WTC11 (cell line): ENCODE measurements at regions not wholly inside any gene's neighbourhood (a gene's known extent, or its start where the extent isn't known, plus 50 kb on each side); places are given as distances from the start of the nearest gene placed in this dataset.

Experiments used
- ATAC-seq: fragments of 200-7000 bp; cut with Tn5 transposase; 2 replicates; pipeline ENCODE4 v1.10.0; 2021; ENCODE audit warnings: mild to moderate bottlenecking, moderate library complexity
- CTCF ChIA-PET: fragments of 300-600 bp; sonication (Branson Sonifier 250); formaldehyde crosslinking; loops from one replicate; lab custom pipeline; 2021; ENCODE audit warnings: antibody characterized with exemption; lab: Charles Lee
- POLR2A ChIA-PET: fragments of 350-600 bp; sonication (Branson Sonifier 250); formaldehyde crosslinking; loops from one replicate; lab custom pipeline; 2021; ENCODE audit warnings: antibody characterized with exemption; lab: Charles Lee
- DNase-seq: peaks from one replicate; pipeline ENCODE4 v3.0.0; 2021; ENCODE audit warnings: low spot score
- H3K27ac Mint-ChIP-seq: 2 replicates; pipeline ENCODE4 v1.8.0; 2021; ENCODE audit warnings: mixed read lengths
- H3K27me3 Mint-ChIP-seq: 2 replicates; pipeline ENCODE4 v1.8.0; 2021; ENCODE audit warnings: low read depth, mild to moderate bottlenecking, moderate library complexity, mixed read lengths
- H3K36me3 Mint-ChIP-seq: 2 replicates; pipeline ENCODE4 v1.8.0; 2021; ENCODE audit warnings: mixed read lengths
- H3K4me1 Mint-ChIP-seq: 2 replicates; pipeline ENCODE4 v1.8.0; 2022; ENCODE audit warnings: mixed read lengths
- H3K4me3 Mint-ChIP-seq: 2 replicates; pipeline ENCODE4 v1.8.0; 2021; ENCODE audit warnings: mild to moderate bottlenecking, moderate library complexity, mixed read lengths
- H3K9me3 Mint-ChIP-seq: 2 replicates; pipeline ENCODE4 v1.8.0; 2021; ENCODE audit warnings: mixed read lengths
- CREB1 ChIP-seq: sonication (generic); formaldehyde crosslinking; IDR thresholded peaks from 2 replicates; pipeline ENCODE4 v1.8.0; 2023; ENCODE audit warnings: mild to moderate bottlenecking, missing genetic modification reagents
- CREM ChIP-seq: sonication (generic); formaldehyde crosslinking; IDR thresholded peaks from 2 replicates; pipeline ENCODE4 v1.8.1; 2022; ENCODE audit warnings: mild to moderate bottlenecking, missing genetic modification reagents, moderate library complexity
- HMGXB4 ChIP-seq: sonication (generic); formaldehyde crosslinking; IDR thresholded peaks from 2 replicates; pipeline ENCODE4 v1.8.1; 2023; ENCODE audit warnings: mild to moderate bottlenecking, moderate library complexity, missing genetic modification reagents
- SMAD3 ChIP-seq: sonication (generic); formaldehyde crosslinking; IDR thresholded peaks from 2 replicates; pipeline ENCODE4 v1.8.0; 2022; ENCODE audit warnings: missing genetic modification reagents, mild to moderate bottlenecking, borderline replicate concordance
- TCF7 ChIP-seq: sonication (generic); formaldehyde crosslinking; IDR thresholded peaks from 2 replicates; pipeline ENCODE4 v1.8.0; 2022; ENCODE audit warnings: mild to moderate bottlenecking, low read depth, missing genetic modification reagents, moderate library complexity
- TEAD4 ChIP-seq: sonication (generic); formaldehyde crosslinking; IDR thresholded peaks from 2 replicates; pipeline ENCODE4 v1.8.0; 2022; ENCODE audit warnings: mild to moderate bottlenecking, missing genetic modification reagents
- ZBTB21 ChIP-seq: sonication (generic); formaldehyde crosslinking; IDR thresholded peaks from 2 replicates; pipeline ENCODE4 v1.8.1; 2023; ENCODE audit warnings: mild to moderate bottlenecking, missing genetic modification reagents, borderline replicate concordance
- ZNF121 ChIP-seq: sonication (generic); formaldehyde crosslinking; IDR thresholded peaks from 2 replicates; pipeline ENCODE4 v1.8.0; 2023; ENCODE audit warnings: missing genetic modification reagents
- ZNF138 ChIP-seq: sonication (generic); formaldehyde crosslinking; conservative IDR thresholded peaks from 2 replicates; pipeline ENCODE4 v1.8.1; 2022; ENCODE audit warnings: mild to moderate bottlenecking, moderate library complexity, missing genetic modification reagents
- ZNF232 ChIP-seq: sonication (generic); formaldehyde crosslinking; IDR thresholded peaks from 2 replicates; pipeline ENCODE4 v1.8.0; 2022; ENCODE audit warnings: mild to moderate bottlenecking, missing genetic modification reagents
- ZNF281 ChIP-seq: sonication (generic); formaldehyde crosslinking; IDR thresholded peaks from 2 replicates; pipeline ENCODE4 v1.8.0; 2023; ENCODE audit warnings: mild to moderate bottlenecking, missing genetic modification reagents
- TF ChIP-seq, protein P1 (sequence below): fragments of 250-450 bp; sonication (Bioruptor Pico); IDR thresholded peaks from 2 replicates; pipeline ENCODE4 v1.9.0; 2021; ENCODE audit warnings: mild to moderate bottlenecking
- TF ChIP-seq, protein P2 (sequence below): sonication (generic); formaldehyde crosslinking; IDR thresholded peaks from 2 replicates; pipeline ENCODE4 v1.8.0; 2023; ENCODE audit warnings: missing genetic modification reagents
- TF ChIP-seq, protein P3 (sequence below): sonication (generic); formaldehyde crosslinking; IDR thresholded peaks from 2 replicates; pipeline ENCODE4 v1.8.1; 2022; ENCODE audit warnings: missing genetic modification reagents, borderline replicate concordance
- TF ChIP-seq, protein P4 (sequence below): fragments of 200-600 bp; IDR thresholded peaks from 2 replicates; pipeline ENCODE4 v1.8.0; 2022; ENCODE audit warnings: antibody characterized with exemption
- TF ChIP-seq, protein P5 (sequence below): sonication (generic); formaldehyde crosslinking; IDR thresholded peaks from 2 replicates; pipeline ENCODE4 v1.8.1; 2023; ENCODE audit warnings: mild to moderate bottlenecking, missing genetic modification reagents, moderate library complexity
- TF ChIP-seq, protein P6 (sequence below): fragments of 250-450 bp; sonication (Bioruptor Pico); IDR thresholded peaks from 2 replicates; pipeline ENCODE4 v1.9.0; 2021; ENCODE audit warnings: mild to moderate bottlenecking

DNA sequence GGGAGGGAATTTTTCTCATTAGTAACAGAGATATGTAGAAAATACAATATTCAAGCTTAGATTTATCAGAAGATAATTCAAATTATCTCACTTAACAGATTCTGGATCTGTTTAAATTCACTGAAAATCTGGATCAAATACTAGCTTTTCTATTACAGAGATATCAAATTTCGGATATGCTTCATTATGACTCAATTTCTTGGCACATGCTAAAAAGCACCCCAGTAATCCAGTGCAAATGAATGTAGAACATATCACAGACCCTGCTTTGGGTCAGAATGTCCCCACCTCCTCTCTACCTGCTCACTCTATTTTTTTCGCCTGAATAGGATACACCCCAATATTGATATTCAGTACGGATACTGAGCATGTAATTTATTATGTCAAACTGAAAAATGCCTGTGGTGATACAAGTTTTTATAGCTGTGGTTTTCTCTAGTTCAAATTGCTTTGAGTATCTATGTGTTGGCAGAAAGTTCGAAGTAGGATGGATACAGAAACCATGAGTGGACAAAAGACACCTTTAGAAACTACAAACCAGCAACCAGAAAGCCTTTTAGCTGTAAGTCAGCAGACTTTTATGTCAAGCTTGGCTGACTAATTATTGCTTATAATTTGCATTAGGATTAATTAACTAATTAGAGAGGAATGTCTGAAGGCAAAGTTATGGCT is 290.0 kb downstream of the TFAP2B start:
- H3K36me3 Mint-ChIP-seq, result no peaks in the 10 kb centered on the region
- CTCF ChIA-PET, result no interaction called here
- no peak for TF ChIP-seq CREM
- TF ChIP-seq, protein P1, sequence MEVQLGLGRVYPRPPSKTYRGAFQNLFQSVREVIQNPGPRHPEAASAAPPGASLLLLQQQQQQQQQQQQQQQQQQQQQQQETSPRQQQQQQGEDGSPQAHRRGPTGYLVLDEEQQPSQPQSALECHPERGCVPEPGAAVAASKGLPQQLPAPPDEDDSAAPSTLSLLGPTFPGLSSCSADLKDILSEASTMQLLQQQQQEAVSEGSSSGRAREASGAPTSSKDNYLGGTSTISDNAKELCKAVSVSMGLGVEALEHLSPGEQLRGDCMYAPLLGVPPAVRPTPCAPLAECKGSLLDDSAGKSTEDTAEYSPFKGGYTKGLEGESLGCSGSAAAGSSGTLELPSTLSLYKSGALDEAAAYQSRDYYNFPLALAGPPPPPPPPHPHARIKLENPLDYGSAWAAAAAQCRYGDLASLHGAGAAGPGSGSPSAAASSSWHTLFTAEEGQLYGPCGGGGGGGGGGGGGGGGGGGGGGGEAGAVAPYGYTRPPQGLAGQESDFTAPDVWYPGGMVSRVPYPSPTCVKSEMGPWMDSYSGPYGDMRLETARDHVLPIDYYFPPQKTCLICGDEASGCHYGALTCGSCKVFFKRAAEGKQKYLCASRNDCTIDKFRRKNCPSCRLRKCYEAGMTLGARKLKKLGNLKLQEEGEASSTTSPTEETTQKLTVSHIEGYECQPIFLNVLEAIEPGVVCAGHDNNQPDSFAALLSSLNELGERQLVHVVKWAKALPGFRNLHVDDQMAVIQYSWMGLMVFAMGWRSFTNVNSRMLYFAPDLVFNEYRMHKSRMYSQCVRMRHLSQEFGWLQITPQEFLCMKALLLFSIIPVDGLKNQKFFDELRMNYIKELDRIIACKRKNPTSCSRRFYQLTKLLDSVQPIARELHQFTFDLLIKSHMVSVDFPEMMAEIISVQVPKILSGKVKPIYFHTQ (CRISPR knock-in tag), result no peak
- TF ChIP-seq ZNF121 (CRISPR knock-in tag), result no peak
- TF ChIP-seq ZNF281 (CRISPR knock-in tag), result no peak
- TF ChIP-seq, protein P2, sequence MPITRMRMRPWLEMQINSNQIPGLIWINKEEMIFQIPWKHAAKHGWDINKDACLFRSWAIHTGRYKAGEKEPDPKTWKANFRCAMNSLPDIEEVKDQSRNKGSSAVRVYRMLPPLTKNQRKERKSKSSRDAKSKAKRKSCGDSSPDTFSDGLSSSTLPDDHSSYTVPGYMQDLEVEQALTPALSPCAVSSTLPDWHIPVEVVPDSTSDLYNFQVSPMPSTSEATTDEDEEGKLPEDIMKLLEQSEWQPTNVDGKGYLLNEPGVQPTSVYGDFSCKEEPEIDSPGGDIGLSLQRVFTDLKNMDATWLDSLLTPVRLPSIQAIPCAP (CRISPR knock-in tag), result no peak
- TF ChIP-seq TCF7 (CRISPR knock-in tag), result no peak
- TF ChIP-seq, protein P3, sequence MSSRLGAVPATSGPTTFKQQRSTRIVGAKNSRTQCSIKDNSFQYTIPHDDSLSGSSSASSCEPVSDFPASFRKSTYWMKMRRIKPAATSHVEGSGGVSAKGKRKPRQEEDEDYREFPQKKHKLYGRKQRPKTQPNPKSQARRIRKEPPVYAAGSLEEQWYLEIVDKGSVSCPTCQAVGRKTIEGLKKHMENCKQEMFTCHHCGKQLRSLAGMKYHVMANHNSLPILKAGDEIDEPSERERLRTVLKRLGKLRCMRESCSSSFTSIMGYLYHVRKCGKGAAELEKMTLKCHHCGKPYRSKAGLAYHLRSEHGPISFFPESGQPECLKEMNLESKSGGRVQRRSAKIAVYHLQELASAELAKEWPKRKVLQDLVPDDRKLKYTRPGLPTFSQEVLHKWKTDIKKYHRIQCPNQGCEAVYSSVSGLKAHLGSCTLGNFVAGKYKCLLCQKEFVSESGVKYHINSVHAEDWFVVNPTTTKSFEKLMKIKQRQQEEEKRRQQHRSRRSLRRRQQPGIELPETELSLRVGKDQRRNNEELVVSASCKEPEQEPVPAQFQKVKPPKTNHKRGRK, result no peak
- TF ChIP-seq, protein P4, sequence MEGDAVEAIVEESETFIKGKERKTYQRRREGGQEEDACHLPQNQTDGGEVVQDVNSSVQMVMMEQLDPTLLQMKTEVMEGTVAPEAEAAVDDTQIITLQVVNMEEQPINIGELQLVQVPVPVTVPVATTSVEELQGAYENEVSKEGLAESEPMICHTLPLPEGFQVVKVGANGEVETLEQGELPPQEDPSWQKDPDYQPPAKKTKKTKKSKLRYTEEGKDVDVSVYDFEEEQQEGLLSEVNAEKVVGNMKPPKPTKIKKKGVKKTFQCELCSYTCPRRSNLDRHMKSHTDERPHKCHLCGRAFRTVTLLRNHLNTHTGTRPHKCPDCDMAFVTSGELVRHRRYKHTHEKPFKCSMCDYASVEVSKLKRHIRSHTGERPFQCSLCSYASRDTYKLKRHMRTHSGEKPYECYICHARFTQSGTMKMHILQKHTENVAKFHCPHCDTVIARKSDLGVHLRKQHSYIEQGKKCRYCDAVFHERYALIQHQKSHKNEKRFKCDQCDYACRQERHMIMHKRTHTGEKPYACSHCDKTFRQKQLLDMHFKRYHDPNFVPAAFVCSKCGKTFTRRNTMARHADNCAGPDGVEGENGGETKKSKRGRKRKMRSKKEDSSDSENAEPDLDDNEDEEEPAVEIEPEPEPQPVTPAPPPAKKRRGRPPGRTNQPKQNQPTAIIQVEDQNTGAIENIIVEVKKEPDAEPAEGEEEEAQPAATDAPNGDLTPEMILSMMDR, result no peak
- TF ChIP-seq, protein P5, sequence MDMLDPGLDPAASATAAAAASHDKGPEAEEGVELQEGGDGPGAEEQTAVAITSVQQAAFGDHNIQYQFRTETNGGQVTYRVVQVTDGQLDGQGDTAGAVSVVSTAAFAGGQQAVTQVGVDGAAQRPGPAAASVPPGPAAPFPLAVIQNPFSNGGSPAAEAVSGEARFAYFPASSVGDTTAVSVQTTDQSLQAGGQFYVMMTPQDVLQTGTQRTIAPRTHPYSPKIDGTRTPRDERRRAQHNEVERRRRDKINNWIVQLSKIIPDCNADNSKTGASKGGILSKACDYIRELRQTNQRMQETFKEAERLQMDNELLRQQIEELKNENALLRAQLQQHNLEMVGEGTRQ, result no peak
- no peak for TF ChIP-seq ZNF232 (CRISPR knock-in tag)
- no peak for TF ChIP-seq CREB1 (CRISPR knock-in tag)
- no peak for TF ChIP-seq ZBTB21 (CRISPR knock-in tag)
- TF ChIP-seq, protein P6, sequence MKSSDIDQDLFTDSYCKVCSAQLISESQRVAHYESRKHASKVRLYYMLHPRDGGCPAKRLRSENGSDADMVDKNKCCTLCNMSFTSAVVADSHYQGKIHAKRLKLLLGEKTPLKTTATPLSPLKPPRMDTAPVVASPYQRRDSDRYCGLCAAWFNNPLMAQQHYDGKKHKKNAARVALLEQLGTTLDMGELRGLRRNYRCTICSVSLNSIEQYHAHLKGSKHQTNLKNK (CRISPR knock-in tag), result no peak
- TF ChIP-seq HMGXB4 (CRISPR knock-in tag), result no peak
- TF ChIP-seq ZNF138 (CRISPR knock-in tag), result no peak
- no peak for TF ChIP-seq TEAD4
- TF ChIP-seq SMAD3 (CRISPR knock-in tag), result no peak
- TF ChIP-seq, all 79 proteins: peak for 0
- H3K9me3 Mint-ChIP-seq, result peaks cover 10% of the 10 kb centered on the region; the same call in 1 of the 2 replicates
- no peak overlapping the region for H3K27ac Mint-ChIP-seq
- no peaks in the 10 kb centered on the region for H3K4me1 Mint-ChIP-seq
- no peak overlapping the region for H3K4me3 Mint-ChIP-seq
- H3K27me3 Mint-ChIP-seq, result no peaks in the 10 kb centered on the region
- DNase-seq (no peak), ATAC-seq (no peak)
- POLR2A ChIA-PET, result no interaction called here
